ENCODE measurements at regions not wholly inside any gene's neighbourhood (a gene's known extent, or its start where the extent isn't known, plus 50 kb on each side); places are given as distances from the start of the nearest gene placed in this dataset.

DNA sequence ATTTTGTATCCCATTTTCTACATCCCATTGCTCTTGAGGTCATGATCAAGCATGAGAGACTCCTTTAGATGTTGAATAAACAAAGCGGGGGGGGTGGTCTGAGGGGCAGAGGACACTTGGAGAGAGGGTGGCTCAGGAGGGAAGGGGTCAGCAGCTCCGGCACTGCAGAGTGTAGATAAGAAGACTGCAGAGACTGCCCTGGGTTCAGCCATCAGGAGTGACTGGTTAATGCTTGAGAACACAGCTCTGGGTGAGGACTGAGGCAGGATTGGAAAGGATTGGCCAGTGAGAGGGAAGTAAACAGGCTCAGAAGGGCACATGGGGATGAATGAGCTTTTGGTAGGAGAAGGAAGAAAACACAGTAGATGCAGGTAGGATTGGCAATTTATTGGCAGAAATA lies 205.3 kb upstream of the CNR1 start:
- intact Hi-C loops (cut with DNase I), result no loop called here
- 37 to 39% methylated on average over 2 of the region's 2 CpGs for WGBS, 2 donors

GRCh38 chr6:88370127-88370710 lies 204.1 kb upstream of the CNR1 start:
- WGBS, 2 donors, result 87 to 95% methylated on average over 4 of the region's 4 CpGs

More for the DNA sequence above, 205.3 kb upstream of the CNR1 start:
- Histone ChIP-seq H3K36me3 (no peaks in the 10 kb centered on the region), H3K27ac (no peak overlapping the region), H3K4me1 (no peaks in the 10 kb centered on the region), H3K9me3 (no peaks in the 10 kb centered on the region), H3K4me3 (replicated peaks in 1 of 3) (no peak overlapping the region), H3K27me3 (no peaks in the 10 kb centered on the region)
- no peak for TF ChIP-seq POLR2A (IDR thresholded peaks at IDR 0.05)
- TF ChIP-seq, protein P1, sequence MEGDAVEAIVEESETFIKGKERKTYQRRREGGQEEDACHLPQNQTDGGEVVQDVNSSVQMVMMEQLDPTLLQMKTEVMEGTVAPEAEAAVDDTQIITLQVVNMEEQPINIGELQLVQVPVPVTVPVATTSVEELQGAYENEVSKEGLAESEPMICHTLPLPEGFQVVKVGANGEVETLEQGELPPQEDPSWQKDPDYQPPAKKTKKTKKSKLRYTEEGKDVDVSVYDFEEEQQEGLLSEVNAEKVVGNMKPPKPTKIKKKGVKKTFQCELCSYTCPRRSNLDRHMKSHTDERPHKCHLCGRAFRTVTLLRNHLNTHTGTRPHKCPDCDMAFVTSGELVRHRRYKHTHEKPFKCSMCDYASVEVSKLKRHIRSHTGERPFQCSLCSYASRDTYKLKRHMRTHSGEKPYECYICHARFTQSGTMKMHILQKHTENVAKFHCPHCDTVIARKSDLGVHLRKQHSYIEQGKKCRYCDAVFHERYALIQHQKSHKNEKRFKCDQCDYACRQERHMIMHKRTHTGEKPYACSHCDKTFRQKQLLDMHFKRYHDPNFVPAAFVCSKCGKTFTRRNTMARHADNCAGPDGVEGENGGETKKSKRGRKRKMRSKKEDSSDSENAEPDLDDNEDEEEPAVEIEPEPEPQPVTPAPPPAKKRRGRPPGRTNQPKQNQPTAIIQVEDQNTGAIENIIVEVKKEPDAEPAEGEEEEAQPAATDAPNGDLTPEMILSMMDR (IDR thresholded peaks at IDR 0.05), result no peak
- no peak for DNase-seq

DNA sequence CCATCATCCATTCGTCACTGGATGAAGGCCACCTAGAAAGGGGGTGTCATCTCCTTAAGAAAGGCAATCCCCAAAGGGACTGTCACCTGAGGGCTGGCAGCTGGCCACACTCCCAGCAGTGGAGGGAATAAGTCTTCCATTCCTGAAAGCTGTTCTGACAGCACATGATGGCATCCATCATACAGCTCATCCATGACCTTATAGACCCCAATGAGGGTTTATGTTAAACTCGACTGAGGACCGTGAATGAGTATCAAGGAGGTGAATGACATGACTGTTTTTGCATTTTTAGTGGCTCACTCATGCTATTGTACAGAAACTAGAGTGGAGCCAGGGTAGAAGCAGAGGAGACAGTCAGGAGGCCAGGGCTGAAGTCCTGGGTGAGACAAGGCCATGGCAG lies 203.1 kb upstream of the CNR1 start:
- 80 to 93% methylated on average over 3 of the region's 3 CpGs for WGBS, 2 donors
- no peak for TF ChIP-seq POLR2A (IDR thresholded peaks at IDR 0.05)
- TF ChIP-seq, protein P1 (IDR thresholded peaks at IDR 0.05), result no peak
- H3K4me3 ChIP-seq (replicated peaks in 1 of 3), result no peak overlapping the region
- intact Hi-C loops (cut with DNase I), result no loop called here
- H3K27me3 ChIP-seq, result no peaks in the 10 kb centered on the region
- no peaks in the 10 kb centered on the region for H3K36me3 ChIP-seq
- no peaks in the 10 kb centered on the region for H3K4me1 ChIP-seq
- H3K27ac ChIP-seq, result no peak overlapping the region
- no peaks in the 10 kb centered on the region for H3K9me3 ChIP-seq
- DNase-seq, result no peak

More at GRCh38 chr6:88370127-88370710, 204.1 kb upstream of the CNR1 start:
- no peak overlapping the region for H3K4me3 ChIP-seq (replicated peaks in 1 of 3)
- H3K4me1 ChIP-seq, result no peaks in the 10 kb centered on the region
- no peaks in the 10 kb centered on the region for H3K36me3 ChIP-seq
- no peaks in the 10 kb centered on the region for H3K27me3 ChIP-seq
- TF ChIP-seq, protein P1 (IDR thresholded peaks at IDR 0.05), result no peak
- no peak for TF ChIP-seq POLR2A (IDR thresholded peaks at IDR 0.05)
- H3K27ac ChIP-seq, result no peak overlapping the region
- no peak for DNase-seq
- intact Hi-C loops (cut with DNase I), result no loop called here
- H3K9me3 ChIP-seq, result no peaks in the 10 kb centered on the region

GRCh38 chr6:88368071-88368787 lies 202.1 kb upstream of the CNR1 start:
- Histone ChIP-seq H3K4me1 (no peaks in the 10 kb centered on the region), H3K27me3 (no peaks in the 10 kb centered on the region), H3K9me3 (no peaks in the 10 kb centered on the region), H3K4me3 (replicated peaks in 1 of 3) (no peak overlapping the region), H3K27ac (no peak overlapping the region), H3K36me3 (no peaks in the 10 kb centered on the region)
- TF ChIP-seq POLR2A (IDR thresholded peaks at IDR 0.05), result no peak
- TF ChIP-seq, protein P1 (IDR thresholded peaks at IDR 0.05), result no peak
- no peak for DNase-seq
- 79 to 80% methylated on average over 2 of the region's 2 CpGs for WGBS, 2 donors
- intact Hi-C loops (cut with DNase I), result no loop called here

DNA sequence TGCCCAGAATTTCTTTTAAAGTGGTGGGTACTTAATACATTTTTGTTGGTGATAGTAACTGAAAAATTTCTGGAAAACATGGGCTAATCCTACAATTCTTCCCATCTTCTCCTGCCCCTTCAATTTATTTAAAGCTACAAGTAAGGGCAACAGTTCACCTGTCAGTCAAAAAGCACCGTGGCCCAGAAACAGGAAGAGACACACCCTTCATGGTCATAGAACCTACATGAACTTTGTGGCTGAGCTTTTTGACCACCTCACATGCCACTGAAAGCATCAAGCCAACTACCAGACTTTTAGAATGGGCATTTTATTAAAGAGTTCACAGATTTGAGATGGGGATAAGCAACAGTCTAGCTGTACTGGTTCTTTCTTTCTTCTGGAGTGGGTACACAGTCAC lies 201.1 kb upstream of the CNR1 start:
- no peak overlapping the region for H3K4me3 ChIP-seq (replicated peaks in 1 of 3)
- H3K27me3 ChIP-seq, result no peaks in the 10 kb centered on the region
- H3K4me1 ChIP-seq, result no peaks in the 10 kb centered on the region
- H3K27ac ChIP-seq, result no peak overlapping the region
- H3K36me3 ChIP-seq, result no peaks in the 10 kb centered on the region
- no peak for DNase-seq
- intact Hi-C loops (cut with DNase I), result no loop called here
- no peaks in the 10 kb centered on the region for H3K9me3 ChIP-seq
- TF ChIP-seq POLR2A (IDR thresholded peaks at IDR 0.05), result no peak
- TF ChIP-seq, protein P1 (IDR thresholded peaks at IDR 0.05), result no peak
- 25 to 63% methylated on average over 1 of the region's 1 CpG for WGBS, 2 donors

Data from thyroid gland (tissue), 4 donors.